ENCODE measurements at regions not wholly inside any gene's neighbourhood (a gene's known extent, or its start where the extent isn't known, plus 50 kb on each side); places are given as distances from the start of the nearest gene placed in this dataset.

GRCh38 chr17:15103785-15104184 lies 161.3 kb downstream of the PMP22 start:
- no peaks in the 10 kb centered on the region for H4K20me1 ChIP-seq (ENCODE audit: insufficient read depth, poor library complexity, severe bottlenecking)
- TF ChIP-seq, protein P1, sequence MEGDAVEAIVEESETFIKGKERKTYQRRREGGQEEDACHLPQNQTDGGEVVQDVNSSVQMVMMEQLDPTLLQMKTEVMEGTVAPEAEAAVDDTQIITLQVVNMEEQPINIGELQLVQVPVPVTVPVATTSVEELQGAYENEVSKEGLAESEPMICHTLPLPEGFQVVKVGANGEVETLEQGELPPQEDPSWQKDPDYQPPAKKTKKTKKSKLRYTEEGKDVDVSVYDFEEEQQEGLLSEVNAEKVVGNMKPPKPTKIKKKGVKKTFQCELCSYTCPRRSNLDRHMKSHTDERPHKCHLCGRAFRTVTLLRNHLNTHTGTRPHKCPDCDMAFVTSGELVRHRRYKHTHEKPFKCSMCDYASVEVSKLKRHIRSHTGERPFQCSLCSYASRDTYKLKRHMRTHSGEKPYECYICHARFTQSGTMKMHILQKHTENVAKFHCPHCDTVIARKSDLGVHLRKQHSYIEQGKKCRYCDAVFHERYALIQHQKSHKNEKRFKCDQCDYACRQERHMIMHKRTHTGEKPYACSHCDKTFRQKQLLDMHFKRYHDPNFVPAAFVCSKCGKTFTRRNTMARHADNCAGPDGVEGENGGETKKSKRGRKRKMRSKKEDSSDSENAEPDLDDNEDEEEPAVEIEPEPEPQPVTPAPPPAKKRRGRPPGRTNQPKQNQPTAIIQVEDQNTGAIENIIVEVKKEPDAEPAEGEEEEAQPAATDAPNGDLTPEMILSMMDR (IDR thresholded peaks at IDR 0.05; ENCODE audit: poor library complexity) = no peak
- no peak for TF ChIP-seq EZH2 (IDR thresholded peaks at IDR 0.05; ENCODE audit: borderline replicate concordance)
- no peak for TF ChIP-seq EZH2phosphoT487 (IDR thresholded peaks at IDR 0.05; ENCODE audit: low read depth, severe bottlenecking, unreplicated experiment)
- H3K27ac ChIP-seq = no peak overlapping the region
- H3K4me1 ChIP-seq (ENCODE audit: insufficient read depth) = no peaks in the 10 kb centered on the region
- no peaks in the 10 kb centered on the region for H3K79me2 ChIP-seq
- no peak for DNase-seq (ENCODE audit: low spot score)
- no peak overlapping the region for H2AFZ ChIP-seq
- no peaks in the 10 kb centered on the region for H3K9me3 ChIP-seq (ENCODE audit: low read depth)
- no peak overlapping the region for H3K4me3 ChIP-seq
- no peaks in the 10 kb centered on the region for H3K9me2 ChIP-seq (replicated peaks; ENCODE audit: insufficient read depth)
- no peak overlapping the region for H3K4me2 ChIP-seq
- WGBS (ENCODE audit: low lambda C conversion rate, missing lambda C conversion rate) = 96% methylated on average over 4 of the region's 4 CpGs
- peaks cover 5% of the 10 kb centered on the region for H3K27me3 ChIP-seq
- H3K36me3 ChIP-seq (replicated peaks; ENCODE audit: insufficient read depth, low read depth) = no peaks in the 10 kb centered on the region

DNA sequence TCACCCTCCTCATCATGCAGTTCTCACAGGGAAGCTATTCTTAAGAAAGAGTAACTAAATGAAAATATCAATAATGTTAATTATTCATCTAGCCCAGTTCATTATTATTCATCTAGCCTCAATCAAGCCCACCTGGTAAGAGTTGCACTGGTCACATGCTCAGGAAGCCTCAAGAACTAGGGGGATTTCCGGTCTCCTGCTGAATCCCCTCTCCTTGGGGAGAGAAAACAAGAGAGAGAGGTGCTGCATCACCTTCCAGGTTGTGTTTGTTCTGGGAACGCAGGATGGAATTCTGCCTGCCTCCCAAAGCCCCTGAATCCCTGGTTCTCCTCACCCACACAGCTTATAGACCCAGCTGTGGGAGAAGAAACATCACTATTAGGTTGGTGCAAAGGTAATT lies 164.0 kb downstream of the PMP22 start:
- Histone ChIP-seq H3K4me2 (no peak overlapping the region), H3K9me3 (ENCODE audit: low read depth) (no peaks in the 10 kb centered on the region), H3K4me3 (no peak overlapping the region), H3K36me3 (replicated peaks; ENCODE audit: insufficient read depth, low read depth) (no peaks in the 10 kb centered on the region), H3K27me3 (peaks cover 8% of the 10 kb centered on the region), H3K4me1 (ENCODE audit: insufficient read depth) (no peaks in the 10 kb centered on the region), H3K9me2 (replicated peaks; ENCODE audit: insufficient read depth) (no peaks in the 10 kb centered on the region), H2AFZ (no peak overlapping the region), H4K20me1 (ENCODE audit: insufficient read depth, poor library complexity, severe bottlenecking) (no peaks in the 10 kb centered on the region), H3K27ac (no peak overlapping the region), H3K79me2 (no peaks in the 10 kb centered on the region)
- TF ChIP-seq EZH2 (IDR thresholded peaks at IDR 0.05; ENCODE audit: borderline replicate concordance) (no peak), EZH2phosphoT487 (IDR thresholded peaks at IDR 0.05; ENCODE audit: low read depth, severe bottlenecking, unreplicated experiment) (no peak)
- TF ChIP-seq, protein P1 (IDR thresholded peaks at IDR 0.05; ENCODE audit: poor library complexity) = no peak
- WGBS (ENCODE audit: low lambda C conversion rate, missing lambda C conversion rate) = 86% methylated on average over 2 of the region's 2 CpGs
- DNase-seq (ENCODE audit: low spot score) = no peak

GRCh38 chr17:15096511-15096910 lies 168.6 kb downstream of the PMP22 start:
- Histone ChIP-seq H3K9me2 (replicated peaks; ENCODE audit: insufficient read depth) (no peaks in the 10 kb centered on the region), H3K79me2 (no peaks in the 10 kb centered on the region), H3K27me3 (peaks cover 3% of the 10 kb centered on the region), H3K4me3 (no peak overlapping the region), H3K4me1 (ENCODE audit: insufficient read depth) (no peaks in the 10 kb centered on the region), H3K9me3 (ENCODE audit: low read depth) (no peaks in the 10 kb centered on the region), H3K36me3 (replicated peaks; ENCODE audit: insufficient read depth, low read depth) (no peaks in the 10 kb centered on the region), H2AFZ (no peak overlapping the region), H3K4me2 (no peak overlapping the region), H3K27ac (no peak overlapping the region), H4K20me1 (ENCODE audit: insufficient read depth, poor library complexity, severe bottlenecking) (no peaks in the 10 kb centered on the region)
- 56% methylated on average over 4 of the region's 4 CpGs for WGBS (ENCODE audit: low lambda C conversion rate, missing lambda C conversion rate)
- no peak for TF ChIP-seq EZH2 (IDR thresholded peaks at IDR 0.05; ENCODE audit: borderline replicate concordance)
- no peak for TF ChIP-seq EZH2phosphoT487 (IDR thresholded peaks at IDR 0.05; ENCODE audit: low read depth, severe bottlenecking, unreplicated experiment)
- TF ChIP-seq, protein P1 (IDR thresholded peaks at IDR 0.05; ENCODE audit: poor library complexity) = no peak
- DNase-seq (ENCODE audit: low spot score) = no peak

DNA sequence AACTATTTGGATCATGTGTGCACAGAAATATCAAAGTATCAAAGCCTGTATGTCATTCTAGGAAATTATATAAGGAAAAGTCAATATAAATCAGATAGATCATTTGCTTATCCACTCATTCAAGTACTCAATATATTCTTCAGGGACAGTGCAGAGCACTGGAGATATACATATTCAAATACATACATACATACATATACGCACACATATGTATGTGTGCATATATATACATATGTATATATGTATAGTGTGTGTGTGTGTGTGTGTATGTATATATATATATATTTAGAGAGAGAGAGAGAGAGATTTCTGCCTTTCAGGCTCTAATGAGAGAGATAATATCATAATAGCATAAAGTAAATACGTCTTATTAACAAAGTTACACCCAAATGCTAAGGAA lies 169.2 kb downstream of the PMP22 start:
- no peaks in the 10 kb centered on the region for H3K4me1 ChIP-seq (ENCODE audit: insufficient read depth)
- no peaks in the 10 kb centered on the region for H3K36me3 ChIP-seq (replicated peaks; ENCODE audit: insufficient read depth, low read depth)
- DNase-seq (ENCODE audit: low spot score) = no peak
- H3K79me2 ChIP-seq = no peaks in the 10 kb centered on the region
- H3K27ac ChIP-seq = no peak overlapping the region
- H3K9me2 ChIP-seq (replicated peaks; ENCODE audit: insufficient read depth) = no peaks in the 10 kb centered on the region
- H3K4me3 ChIP-seq = no peak overlapping the region
- H3K4me2 ChIP-seq = no peak overlapping the region
- TF ChIP-seq, protein P1 (IDR thresholded peaks at IDR 0.05; ENCODE audit: poor library complexity) = no peak
- no peak for TF ChIP-seq EZH2phosphoT487 (IDR thresholded peaks at IDR 0.05; ENCODE audit: low read depth, severe bottlenecking, unreplicated experiment)
- TF ChIP-seq EZH2 (IDR thresholded peaks at IDR 0.05; ENCODE audit: borderline replicate concordance) = no peak
- H4K20me1 ChIP-seq (ENCODE audit: insufficient read depth, poor library complexity, severe bottlenecking) = no peaks in the 10 kb centered on the region
- peaks cover 3% of the 10 kb centered on the region for H3K27me3 ChIP-seq
- H2AFZ ChIP-seq = no peak overlapping the region
- 94% methylated on average over 2 of the region's 2 CpGs for WGBS (ENCODE audit: low lambda C conversion rate, missing lambda C conversion rate)
- no peaks in the 10 kb centered on the region for H3K9me3 ChIP-seq (ENCODE audit: low read depth)

Data from hepatocyte (in vitro differentiated cells).